Colonic mucosa (tissue), 4 donors: ENCODE measurements at regions not wholly inside any gene's neighbourhood (a gene's known extent, or its start where the extent isn't known, plus 50 kb on each side); places are given as distances from the start of the nearest gene placed in this dataset.
"Not testable (repeated sequence)": the region's sequence is repeated elsewhere in the genome, so short reads cannot be mapped to it uniquely, and the experiment has no call there.

Source experiments
- DNase-seq: peaks from one replicate; pipeline ENCODE4 v3.0.0-alpha.2; 2020
- H3K27ac ChIP-seq: fragments of 200-600 bp; one replicate; pipeline ENCODE4 v1.8.0; 2021
- H3K27me3 ChIP-seq: fragments of 200-600 bp; one replicate; pipeline ENCODE4 v1.8.0; 2021
- H3K36me3 ChIP-seq: fragments of 200-600 bp; one replicate; pipeline ENCODE4 v1.8.0; 2021
- H3K4me1 ChIP-seq: fragments of 200-600 bp; one replicate; pipeline ENCODE4 v1.8.0; 2021; ENCODE audit warnings: mild to moderate bottlenecking
- H3K4me3 ChIP-seq: fragments of 200-600 bp; one replicate; pipeline ENCODE4 v1.8.0; 2021
- H3K9ac ChIP-seq, 2 donors: one replicate each; pipeline ENCODE4 v1.7.0; 2013; ENCODE audit warnings: control low read depth in 2 of 2, low read depth in 2 of 2, low read length in 2 of 2
- H3K9me3 ChIP-seq: fragments of 200-600 bp; one replicate; pipeline ENCODE4 v1.8.0; 2021
- CTCF ChIP-seq: fragments of 200-600 bp; IDR thresholded peaks from one replicate; pipeline ENCODE4 v1.8.0; 2022; ENCODE audit warnings: antibody characterized with exemption, mild to moderate bottlenecking
- intact Hi-C: fragments of 100-400 bp; cut with DNase I; formaldehyde crosslinking; loops from one replicate; pipeline ENCODE4 v1.14.1; 2022
- donor health status: healthy.
- donor health status: DM: no; HTN: no; CAD: no.
- donor health status: DM: no; HTN: no; CAD: no.

- no peaks in the 10 kb centered on the region for H3K4me1 ChIP-seq
- intact Hi-C loops, result no loop called here
- DNase-seq, result no peak
- H3K27ac ChIP-seq, result no peak overlapping the region
- no peak overlapping the region for H3K9ac ChIP-seq
- no peaks in the 10 kb centered on the region for H3K36me3 ChIP-seq
- H3K27me3 ChIP-seq, result no peaks in the 10 kb centered on the region
- no peak for TF ChIP-seq CTCF
- H3K9me3 ChIP-seq, result no peaks in the 10 kb centered on the region
- no peak overlapping the region for H3K4me3 ChIP-seq
Observed at GRCh38 chr10:76618171-76618570, 1019.4 kb downstream of the KCNMA1 start.

DNA sequence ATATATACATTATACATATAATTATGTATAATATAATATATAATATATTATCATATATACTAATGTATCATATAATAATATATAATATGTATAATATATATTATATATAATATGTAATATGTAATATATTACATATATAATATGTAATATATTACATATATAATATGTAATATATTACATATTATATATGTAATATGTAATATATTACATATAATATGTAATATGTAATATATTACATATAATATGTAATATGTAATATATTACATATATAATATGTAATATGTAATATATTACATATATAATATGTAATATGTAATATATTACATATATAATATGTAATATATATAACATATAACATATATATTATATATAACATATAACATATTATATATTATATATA, 1020.9 kb downstream of the KCNMA1 start:
- intact Hi-C loops, H3K4me1 ChIP-seq, H3K27ac ChIP-seq, DNase-seq, H3K9me3 ChIP-seq, H3K27me3 ChIP-seq, H3K9ac ChIP-seq, H3K36me3 ChIP-seq, H3K4me3 ChIP-seq: not testable (repeated sequence)

DNA sequence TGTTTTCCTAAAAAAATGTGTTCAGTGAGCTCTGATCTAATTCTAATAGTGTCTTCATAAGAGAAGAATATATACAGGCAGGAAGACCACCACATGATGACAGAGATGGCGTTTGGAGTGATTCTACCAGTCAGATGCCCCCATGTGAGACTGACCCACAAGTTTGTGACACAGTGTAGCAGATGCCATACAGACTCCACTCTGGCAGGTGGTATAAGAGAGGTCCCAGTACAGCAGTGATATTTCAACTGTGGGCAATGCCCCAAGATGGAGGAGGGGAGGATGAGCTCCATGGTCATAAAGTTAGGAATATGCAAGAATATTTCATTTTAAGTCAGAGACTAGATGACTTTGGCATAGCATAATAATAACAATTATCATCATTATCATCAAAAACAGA, 1022.6 kb downstream of the KCNMA1 start:
- no peak for TF ChIP-seq CTCF
- Histone ChIP-seq H3K36me3 (no peaks in the 10 kb centered on the region), H3K27ac (no peak overlapping the region), H3K27me3 (no peaks in the 10 kb centered on the region), H3K9me3 (no peaks in the 10 kb centered on the region), H3K9ac (no peak overlapping the region), H3K4me1 (no peaks in the 10 kb centered on the region), H3K4me3 (no peak overlapping the region)
- no peak for DNase-seq
- intact Hi-C loops, result no loop called here
